H9 (cell line): ENCODE measurements at regions not wholly inside any gene's neighbourhood (a gene's known extent, or its start where the extent isn't known, plus 50 kb on each side); places are given as distances from the start of the nearest gene placed in this dataset.

Source experiments
- DNase-seq: peaks from one replicate; pipeline ENCODE4 v3.0.0-alpha.2; 2017
- H2AFZ ChIP-seq: one replicate; pipeline ENCODE4 v1.6.1; 2013; ENCODE audit warnings: mild to moderate bottlenecking, low read length, control low read depth, moderate library complexity
- H2AK5ac ChIP-seq: 2 replicates; pipeline ENCODE4 v1.6.1; 2013; ENCODE audit warnings: low read length, control low read depth, mixed read lengths; ENCODE audit not compliant: insufficient read length
- H2BK120ac ChIP-seq: one replicate; pipeline ENCODE4 v1.6.1; 2013; ENCODE audit warnings: low read depth, mild to moderate bottlenecking, low read length, control low read depth, inconsistent platforms; ENCODE audit not compliant: poor library complexity, severe bottlenecking
- H2BK12ac ChIP-seq: 2 replicates; pipeline ENCODE4 v1.6.1; 2013; ENCODE audit warnings: low read length, control low read depth, mixed read lengths, low read depth; ENCODE audit not compliant: insufficient read length
- H2BK15ac ChIP-seq: 2 replicates; pipeline ENCODE4 v1.6.1; 2013; ENCODE audit warnings: low read depth, low read length, control low read depth
- H2BK20ac ChIP-seq: one replicate; pipeline ENCODE4 v1.6.1; 2013; ENCODE audit warnings: low read depth, mild to moderate bottlenecking, low read length, control low read depth, inconsistent platforms; ENCODE audit not compliant: poor library complexity, severe bottlenecking
- H2BK5ac ChIP-seq: 2 replicates; pipeline ENCODE4 v1.6.1; 2013; ENCODE audit warnings: low read length, control low read depth, mixed read lengths; ENCODE audit not compliant: insufficient read length
- H3K14ac ChIP-seq: 2 replicates; pipeline ENCODE4 v1.6.1; 2013; ENCODE audit warnings: low read length, control low read depth; ENCODE audit not compliant: insufficient read depth
- H3K18ac ChIP-seq: 2 replicates; pipeline ENCODE4 v1.6.1; 2013; ENCODE audit warnings: low read depth, mild to moderate bottlenecking, mixed read lengths, low read length, control low read depth; ENCODE audit not compliant: insufficient read length
- H3K23ac ChIP-seq: 2 replicates; pipeline ENCODE4 v1.6.1; 2013; ENCODE audit warnings: low read length, control low read depth, mixed read lengths, low read depth; ENCODE audit not compliant: insufficient read length
- H3K23me2 ChIP-seq: 2 replicates; pipeline ENCODE4 v1.6.1; 2013; ENCODE audit warnings: low read depth, mild to moderate bottlenecking, mixed read lengths, low read length, control low read depth; ENCODE audit not compliant: insufficient read length, poor library complexity, severe bottlenecking
- H3K27ac ChIP-seq: 2 replicates; pipeline ENCODE4 v1.5.1; 2013; ENCODE audit warnings: low read length, control low read depth, mixed read lengths, low read depth; ENCODE audit not compliant: insufficient read length
- H3K27me3 ChIP-seq: 2 replicates; pipeline ENCODE4 v1.6.1; 2013; ENCODE audit warnings: low read length, control low read depth, inconsistent platforms; ENCODE audit not compliant: insufficient read depth
- H3K4ac ChIP-seq: 2 replicates; pipeline ENCODE4 v1.6.1; 2013; ENCODE audit warnings: low read depth, mild to moderate bottlenecking, control low read depth, inconsistent platforms, low read length, moderate library complexity
- H3K4me1 ChIP-seq: 2 replicates; pipeline ENCODE4 v1.6.1; 2013; ENCODE audit warnings: low read length, control low read depth, inconsistent platforms; ENCODE audit not compliant: insufficient read depth
- H3K4me2 ChIP-seq: 2 replicates; pipeline ENCODE4 v1.6.1; 2013; ENCODE audit warnings: low read length, control low read depth, mixed read lengths; ENCODE audit not compliant: insufficient read length, insufficient read depth
- H3K56ac ChIP-seq: 2 replicates; pipeline ENCODE4 v1.6.1; 2013; ENCODE audit warnings: low read depth, mild to moderate bottlenecking, mixed read lengths, low read length, control low read depth; ENCODE audit not compliant: insufficient read length
- H3K79me1 ChIP-seq: 2 replicates; pipeline ENCODE4 v1.6.1; 2013; ENCODE audit warnings: low read depth, mild to moderate bottlenecking, moderate library complexity, low read length, control low read depth, inconsistent platforms; ENCODE audit not compliant: insufficient read depth, poor library complexity, severe bottlenecking
- H3K79me2 ChIP-seq: 2 replicates; pipeline ENCODE4 v1.6.1; 2013; ENCODE audit warnings: low read length, control low read depth, inconsistent platforms; ENCODE audit not compliant: insufficient read depth
- H3K9ac ChIP-seq: 2 replicates; pipeline ENCODE4 v1.6.1; 2013; ENCODE audit warnings: low read length, control low read depth, mixed read lengths; ENCODE audit not compliant: insufficient read length; ENCODE audit errors: extremely low read depth
- H3K9me3 ChIP-seq: one replicate; pipeline ENCODE4 v1.6.1; 2013; ENCODE audit warnings: low read depth, low read length, inconsistent platforms; ENCODE audit not compliant: control insufficient read depth
- H3T11ph ChIP-seq: one replicate; pipeline ENCODE4 v1.6.1; 2013; ENCODE audit warnings: mild to moderate bottlenecking, low read length, control low read depth, inconsistent platforms
- H4K20me1 ChIP-seq: one replicate; pipeline ENCODE4 v1.6.1; 2013; ENCODE audit not compliant: control insufficient read depth, insufficient read length, insufficient read depth
- H4K5ac ChIP-seq: 2 replicates; pipeline ENCODE4 v1.6.1; 2013; ENCODE audit warnings: low read depth, mild to moderate bottlenecking, mixed read lengths, low read length, control low read depth; ENCODE audit not compliant: insufficient read length
- H4K8ac ChIP-seq: replicated peaks from 2 replicates; pipeline ENCODE4 v1.6.1; 2013; ENCODE audit warnings: low read length, control low read depth, mixed read lengths, low read depth; ENCODE audit not compliant: insufficient read length
- H4K91ac ChIP-seq: 2 replicates; pipeline ENCODE4 v1.6.1; 2013; ENCODE audit warnings: low read depth, mild to moderate bottlenecking, moderate library complexity, mixed read lengths, low read length, control low read depth; ENCODE audit not compliant: insufficient read length
- H3K27ac Mint-ChIP-seq, 3 experiments: 2 replicates in 2 of 3; 3 replicates in 1 of 3; pipeline ENCODE4 v1.8.0; 2020 to 2021; ENCODE audit warnings: mixed read lengths in 3 of 3, mild to moderate bottlenecking in 1 of 3, moderate library complexity in 1 of 3
- H3K27me3 Mint-ChIP-seq: 2 replicates; pipeline ENCODE4 v1.8.0; 2021; ENCODE audit warnings: low read depth, mild to moderate bottlenecking, moderate library complexity, mixed read lengths
- H3K36me3 Mint-ChIP-seq, 3 experiments: 2 replicates in 2 of 3; 3 replicates in 1 of 3; pipeline ENCODE4 v1.8.0; 2020 to 2021; ENCODE audit warnings: low read depth in 3 of 3, mixed read lengths in 3 of 3; ENCODE audit not compliant: insufficient read depth in 1 of 3
- H3K4me1 Mint-ChIP-seq, 2 experiments: 2 replicates each; pipeline ENCODE4 v1.8.0; 2020; ENCODE audit warnings: mixed read lengths in 2 of 2
- H3K4me3 Mint-ChIP-seq, 2 experiments: 2 replicates in 1 of 2; 3 replicates in 1 of 2; pipeline ENCODE4 v1.8.0; 2020 to 2021; ENCODE audit warnings: mild to moderate bottlenecking in 2 of 2, mixed read lengths in 2 of 2, moderate library complexity in 1 of 2
- H3K9me3 Mint-ChIP-seq, 2 experiments: 2 replicates in 1 of 2; 3 replicates in 1 of 2; pipeline ENCODE4 v1.8.0; 2020; ENCODE audit warnings: mild to moderate bottlenecking in 2 of 2, mixed read lengths in 2 of 2, moderate library complexity in 1 of 2
- CTCF ChIP-seq: fragments of 200-600 bp; sonication (generic); conservative IDR thresholded peaks from 3 replicates; pipeline ENCODE4 v1.8.0; 2021; ENCODE audit warnings: antibody characterized with exemption, mild to moderate bottlenecking
- WGBS: extraction: QIAGEN DNeasy Blood & Tissue Kit; methylation state at CpG from one replicate; pipeline ENCODE4 v1.1.7; 2013; ENCODE audit warnings: missing lambda C conversion rate, low lambda C conversion rate, mixed read lengths; ENCODE audit not compliant: insufficient read length; ENCODE audit errors: extremely low coverage; 5-methylcytosine and 5-hydroxymethylcytosine counted together

DNA sequence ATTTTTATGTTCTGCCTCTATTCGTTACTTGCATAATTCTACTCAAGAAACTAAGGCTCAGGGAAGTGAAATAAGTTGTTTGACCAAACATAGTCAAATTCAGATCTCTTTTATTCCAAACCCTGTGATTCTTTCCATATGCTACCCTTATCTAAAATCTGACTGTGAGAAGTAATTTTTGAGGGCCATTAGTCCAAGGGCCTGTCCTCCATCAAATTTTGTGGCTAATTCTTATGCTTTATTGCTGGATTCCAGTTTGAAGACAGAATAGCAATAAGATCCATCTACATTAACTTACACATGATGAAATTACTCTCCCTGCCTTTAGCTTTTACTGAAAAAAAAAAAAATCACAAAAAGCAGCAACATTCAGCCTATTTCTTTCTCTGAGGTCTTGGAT is 74.0 kb downstream of the ZIC1 start:
- Histone ChIP-seq H2BK120ac (no peak overlapping the region), H3K79me2 (no peaks in the 10 kb centered on the region), H3K18ac (no peak overlapping the region), H2BK5ac (no peak overlapping the region), H4K91ac (no peak overlapping the region), H3K9me3 (no peaks in the 10 kb centered on the region), H4K20me1 (no peaks in the 10 kb centered on the region), H3K14ac (no peak overlapping the region), H3K9ac (no peak overlapping the region), H3K23ac (no peak overlapping the region), H3K4ac (no peak overlapping the region), H3T11ph (no peak overlapping the region), H3K4me2 (no peak overlapping the region), H3K27me3 (no peaks in the 10 kb centered on the region), H2BK20ac (no peak overlapping the region), H4K5ac (no peak overlapping the region), H2BK12ac (no peak overlapping the region), H3K23me2 (no peaks in the 10 kb centered on the region), H3K27ac (no peak overlapping the region), H2AFZ (no peak overlapping the region), H3K4me1 (no peaks in the 10 kb centered on the region), H4K8ac (no peak overlapping the region), H2AK5ac (no peak overlapping the region), H2BK15ac (no peak overlapping the region), H3K79me1 (no peaks in the 10 kb centered on the region), H3K56ac (no peak overlapping the region)
- no CpG with 5 or more reads among the region's 1 CpG for WGBS
- no peak for TF ChIP-seq CTCF
- Mint-ChIP-seq H3K9me3 (no peaks in the 10 kb centered on the region), H3K27ac (no peak overlapping the region), H3K4me1 (no peaks in the 10 kb centered on the region), H3K36me3 (no peaks in the 10 kb centered on the region), H3K27me3 (no peaks in the 10 kb centered on the region), H3K4me3 (no peak overlapping the region)
- DNase-seq: no peak
